ENCODE measurements at regions not wholly inside any gene's neighbourhood (a gene's known extent, or its start where the extent isn't known, plus 50 kb on each side); places are given as distances from the start of the nearest gene placed in this dataset.

- H3K4me1 ChIP-seq (ENCODE audit: control insufficient read depth, low read depth, low read length), result peaks cover 8% of the 10 kb centered on the region
Observed at GRCh38 chr13:108402850-108403249, 133.3 kb downstream of the TNFSF13B start.

GRCh38 chr13:108407495-108407894 lies 138.0 kb downstream of the TNFSF13B start:
- H3K4me3 ChIP-seq (ENCODE audit: low read length), result no peak overlapping the region
- no peaks in the 10 kb centered on the region for H3K9me3 ChIP-seq (ENCODE audit: control insufficient read depth, low read depth, low read length)
- H3K27ac ChIP-seq (ENCODE audit: low read length), result no peak overlapping the region
- H3K4me1 ChIP-seq (ENCODE audit: control insufficient read depth, low read depth, low read length), result peaks cover 8% of the 10 kb centered on the region
- no peaks in the 10 kb centered on the region for H3K27me3 ChIP-seq (ENCODE audit: control insufficient read depth, insufficient read depth, low read length)
- H3K9ac ChIP-seq (ENCODE audit: low read length), result no peak overlapping the region
- H3K36me3 ChIP-seq (ENCODE audit: control insufficient read depth, low read depth, low read length), result no peaks in the 10 kb centered on the region

More at GRCh38 chr13:108402850-108403249, 133.3 kb downstream of the TNFSF13B start:
- Histone ChIP-seq H3K27ac (ENCODE audit: low read length) (no peak overlapping the region), H3K36me3 (ENCODE audit: control insufficient read depth, low read depth, low read length) (no peaks in the 10 kb centered on the region), H3K9ac (ENCODE audit: low read length) (no peak overlapping the region), H3K4me3 (ENCODE audit: low read length) (no peak overlapping the region), H3K27me3 (ENCODE audit: control insufficient read depth, insufficient read depth, low read length) (no peaks in the 10 kb centered on the region), H3K9me3 (ENCODE audit: control insufficient read depth, low read depth, low read length) (no peaks in the 10 kb centered on the region)

DNA sequence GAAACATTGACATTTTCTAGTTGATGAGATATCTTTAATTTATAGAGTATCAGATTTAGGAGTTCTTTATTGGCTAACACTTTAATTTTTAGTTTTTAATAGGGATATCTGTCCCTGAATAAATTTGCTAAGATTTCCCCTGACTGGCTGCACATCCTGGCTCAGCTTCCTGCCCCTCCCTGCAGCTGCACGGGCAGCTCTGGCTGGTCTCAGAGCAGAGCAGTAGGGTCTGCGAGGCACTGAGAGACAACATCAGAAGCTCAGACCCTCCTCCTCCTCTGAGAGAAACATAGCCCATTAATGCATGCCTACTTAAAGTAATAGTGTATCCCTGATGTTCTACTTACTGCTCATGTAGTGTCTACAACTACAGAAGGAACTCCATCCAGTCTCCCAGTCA lies 139.2 kb downstream of the TNFSF13B start:
- no peaks in the 10 kb centered on the region for H3K4me1 ChIP-seq (ENCODE audit: control insufficient read depth, low read depth, low read length)
- no peak overlapping the region for H3K27ac ChIP-seq (ENCODE audit: low read length)
- H3K4me3 ChIP-seq (ENCODE audit: low read length), result no peak overlapping the region
- no peak overlapping the region for H3K9ac ChIP-seq (ENCODE audit: low read length)
- H3K27me3 ChIP-seq (ENCODE audit: control insufficient read depth, insufficient read depth, low read length), result no peaks in the 10 kb centered on the region
- H3K36me3 ChIP-seq (ENCODE audit: control insufficient read depth, low read depth, low read length), result no peaks in the 10 kb centered on the region
- no peaks in the 10 kb centered on the region for H3K9me3 ChIP-seq (ENCODE audit: control insufficient read depth, low read depth, low read length)

- Histone ChIP-seq H3K4me1 (ENCODE audit: control insufficient read depth, low read depth, low read length) (no peaks in the 10 kb centered on the region), H3K9me3 (ENCODE audit: control insufficient read depth, low read depth, low read length) (no peaks in the 10 kb centered on the region), H3K27ac (ENCODE audit: low read length) (no peak overlapping the region), H3K9ac (ENCODE audit: low read length) (no peak overlapping the region), H3K4me3 (ENCODE audit: low read length) (no peak overlapping the region), H3K36me3 (ENCODE audit: control insufficient read depth, low read depth, low read length) (no peaks in the 10 kb centered on the region), H3K27me3 (ENCODE audit: control insufficient read depth, insufficient read depth, low read length) (no peaks in the 10 kb centered on the region)
Observed at GRCh38 chr13:108409730-108410129, 140.2 kb downstream of the TNFSF13B start.

DNA sequence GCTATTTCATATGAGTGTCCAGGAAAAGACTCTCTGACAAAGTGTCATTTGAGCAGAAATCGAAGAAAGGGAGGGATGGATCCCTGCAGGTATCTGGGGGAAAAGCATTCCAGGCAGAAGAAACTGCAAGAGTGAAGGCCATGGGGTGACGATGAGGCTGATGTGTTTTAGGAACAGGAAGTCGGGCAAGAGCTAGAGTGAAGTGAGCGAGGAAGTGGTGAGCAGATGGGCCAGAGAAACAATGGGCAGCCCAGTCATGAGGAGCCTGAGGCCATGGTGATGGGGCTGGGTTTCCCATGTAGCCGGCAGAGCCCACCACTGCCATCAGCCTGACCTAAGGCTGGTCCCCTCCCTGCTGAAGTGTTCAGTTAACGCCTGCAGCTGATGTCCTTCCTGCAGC lies 150.2 kb downstream of the TNFSF13B start:
- H3K4me1 ChIP-seq (ENCODE audit: control insufficient read depth, low read depth, low read length), result no peaks in the 10 kb centered on the region
- H3K9me3 ChIP-seq (ENCODE audit: control insufficient read depth, low read depth, low read length), result no peaks in the 10 kb centered on the region
- H3K4me3 ChIP-seq (ENCODE audit: low read length), result no peak overlapping the region
- no peak overlapping the region for H3K27ac ChIP-seq (ENCODE audit: low read length)
- no peaks in the 10 kb centered on the region for H3K27me3 ChIP-seq (ENCODE audit: control insufficient read depth, insufficient read depth, low read length)
- H3K36me3 ChIP-seq (ENCODE audit: control insufficient read depth, low read depth, low read length), result no peaks in the 10 kb centered on the region
- H3K9ac ChIP-seq (ENCODE audit: low read length), result no peak overlapping the region

DNA sequence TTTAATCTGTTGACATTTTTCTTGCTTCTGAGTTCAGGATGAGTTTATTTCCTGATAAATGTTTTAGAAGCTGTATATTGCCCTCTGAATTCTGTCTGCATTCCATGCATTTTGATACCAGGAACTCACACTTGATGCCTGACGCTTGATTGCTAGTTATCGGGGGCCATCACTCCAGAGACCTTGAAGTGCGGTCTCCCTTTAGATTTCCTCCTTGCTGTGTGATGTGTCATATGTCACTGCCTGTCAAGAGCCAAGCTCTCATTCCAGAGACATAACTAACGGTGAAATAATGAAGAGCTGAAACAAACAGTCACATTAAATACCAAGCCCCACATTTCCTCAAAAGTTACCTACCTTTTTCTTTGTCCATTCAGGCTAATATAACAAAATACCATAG lies 155.5 kb downstream of the TNFSF13B start:
- Histone ChIP-seq H3K9me3 (ENCODE audit: control insufficient read depth, low read depth, low read length) (no peaks in the 10 kb centered on the region), H3K4me1 (ENCODE audit: control insufficient read depth, low read depth, low read length) (no peaks in the 10 kb centered on the region), H3K27me3 (ENCODE audit: control insufficient read depth, insufficient read depth, low read length) (no peaks in the 10 kb centered on the region), H3K27ac (ENCODE audit: low read length) (no peak overlapping the region), H3K36me3 (ENCODE audit: control insufficient read depth, low read depth, low read length) (no peaks in the 10 kb centered on the region), H3K4me3 (ENCODE audit: low read length) (no peak overlapping the region), H3K9ac (ENCODE audit: low read length) (no peak overlapping the region)

- no peaks in the 10 kb centered on the region for H3K9me3 ChIP-seq (ENCODE audit: control insufficient read depth, low read depth, low read length)
- H3K9ac ChIP-seq (ENCODE audit: low read length), result no peak overlapping the region
- no peak overlapping the region for H3K4me3 ChIP-seq (ENCODE audit: low read length)
- no peaks in the 10 kb centered on the region for H3K36me3 ChIP-seq (ENCODE audit: control insufficient read depth, low read depth, low read length)
- no peak overlapping the region for H3K27ac ChIP-seq (ENCODE audit: low read length)
- H3K27me3 ChIP-seq (ENCODE audit: control insufficient read depth, insufficient read depth, low read length), result no peaks in the 10 kb centered on the region
- no peaks in the 10 kb centered on the region for H3K4me1 ChIP-seq (ENCODE audit: control insufficient read depth, low read depth, low read length)
Observed at GRCh38 chr13:108426893-108427292, 157.4 kb downstream of the TNFSF13B start.

DNA sequence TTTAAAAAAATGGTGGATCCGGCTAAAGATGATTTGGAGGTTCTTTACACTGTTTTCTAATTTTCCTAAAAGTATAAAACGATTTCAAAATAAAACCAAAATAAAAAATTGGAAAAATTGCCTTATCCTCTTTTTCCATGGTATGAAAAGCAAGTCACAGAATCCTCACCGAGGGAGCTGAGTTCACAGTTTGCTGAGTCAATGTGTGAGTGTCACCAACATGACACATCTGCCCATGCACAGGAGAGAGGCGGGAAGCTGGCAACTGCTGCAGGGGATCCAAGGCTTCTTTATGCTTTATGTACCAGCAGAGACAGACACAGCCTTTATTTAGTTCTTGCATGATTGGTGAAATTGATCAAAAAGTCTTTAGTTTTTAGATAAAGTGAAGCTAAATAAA lies 157.8 kb downstream of the TNFSF13B start:
- H3K27me3 ChIP-seq (ENCODE audit: control insufficient read depth, insufficient read depth, low read length), result no peaks in the 10 kb centered on the region
- H3K4me1 ChIP-seq (ENCODE audit: control insufficient read depth, low read depth, low read length), result no peaks in the 10 kb centered on the region
- no peak overlapping the region for H3K9ac ChIP-seq (ENCODE audit: low read length)
- H3K4me3 ChIP-seq (ENCODE audit: low read length), result no peak overlapping the region
- no peaks in the 10 kb centered on the region for H3K9me3 ChIP-seq (ENCODE audit: control insufficient read depth, low read depth, low read length)
- no peaks in the 10 kb centered on the region for H3K36me3 ChIP-seq (ENCODE audit: control insufficient read depth, low read depth, low read length)
- H3K27ac ChIP-seq (ENCODE audit: low read length), result no peak overlapping the region

- Histone ChIP-seq H3K27me3 (ENCODE audit: control insufficient read depth, insufficient read depth, low read length) (no peaks in the 10 kb centered on the region), H3K9me3 (ENCODE audit: control insufficient read depth, low read depth, low read length) (no peaks in the 10 kb centered on the region), H3K4me1 (ENCODE audit: control insufficient read depth, low read depth, low read length) (no peaks in the 10 kb centered on the region), H3K27ac (ENCODE audit: low read length) (no peak overlapping the region), H3K9ac (ENCODE audit: low read length) (no peak overlapping the region), H3K36me3 (ENCODE audit: control insufficient read depth, low read depth, low read length) (no peaks in the 10 kb centered on the region), H3K4me3 (ENCODE audit: low read length) (no peak overlapping the region)
Observed at GRCh38 chr13:108428691-108429090, 159.2 kb downstream of the TNFSF13B start.

- Histone ChIP-seq H3K9ac (ENCODE audit: low read length) (no peak overlapping the region), H3K27me3 (ENCODE audit: control insufficient read depth, insufficient read depth, low read length) (no peaks in the 10 kb centered on the region), H3K36me3 (ENCODE audit: control insufficient read depth, low read depth, low read length) (no peaks in the 10 kb centered on the region), H3K4me1 (ENCODE audit: control insufficient read depth, low read depth, low read length) (no peaks in the 10 kb centered on the region), H3K27ac (ENCODE audit: low read length) (no peak overlapping the region), H3K9me3 (ENCODE audit: control insufficient read depth, low read depth, low read length) (no peaks in the 10 kb centered on the region), H3K4me3 (ENCODE audit: low read length) (no peak overlapping the region)
Observed at GRCh38 chr13:108433976-108434755, 164.6 kb downstream of the TNFSF13B start.

DNA sequence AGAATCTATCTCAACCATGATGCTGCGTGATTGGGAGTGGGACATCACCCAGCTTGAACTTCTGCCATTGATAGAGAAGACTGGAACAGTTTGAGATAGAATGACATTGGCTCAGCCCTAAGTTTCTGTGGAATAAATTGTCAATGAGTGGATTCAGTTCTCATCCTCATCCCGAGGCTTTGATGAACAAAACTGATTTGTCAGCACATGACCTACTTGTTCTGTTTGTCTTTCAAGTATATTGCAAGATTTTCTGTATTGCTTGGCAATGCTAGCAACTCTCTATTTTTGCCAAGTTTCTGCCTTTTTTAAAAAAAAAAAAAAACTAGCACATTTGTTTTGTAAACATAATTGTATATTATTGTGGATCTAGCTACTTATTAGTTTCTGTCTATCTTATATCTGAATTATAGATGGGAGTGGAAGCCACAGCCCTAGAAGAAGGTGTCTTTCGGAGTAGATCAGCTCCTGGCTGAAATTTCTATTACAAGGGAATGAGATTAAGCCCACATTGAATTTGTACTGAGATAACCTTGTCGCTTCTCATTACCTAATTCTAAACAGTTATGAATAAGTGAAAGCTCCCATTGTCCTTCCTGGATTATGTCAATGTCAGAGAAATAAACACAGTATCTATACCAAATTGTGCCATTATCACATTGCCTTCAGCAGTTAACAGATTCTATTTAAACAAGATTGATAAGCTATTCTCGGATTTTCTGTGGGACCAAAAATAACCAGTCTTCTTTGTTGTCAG lies 166.1 kb downstream of the TNFSF13B start:
- H3K4me3 ChIP-seq (ENCODE audit: low read length), result no peak overlapping the region
- no peaks in the 10 kb centered on the region for H3K36me3 ChIP-seq (ENCODE audit: control insufficient read depth, low read depth, low read length)
- H3K27me3 ChIP-seq (ENCODE audit: control insufficient read depth, insufficient read depth, low read length), result no peaks in the 10 kb centered on the region
- H3K9ac ChIP-seq (ENCODE audit: low read length), result no peak overlapping the region
- H3K9me3 ChIP-seq (ENCODE audit: control insufficient read depth, low read depth, low read length), result no peaks in the 10 kb centered on the region
- no peaks in the 10 kb centered on the region for H3K4me1 ChIP-seq (ENCODE audit: control insufficient read depth, low read depth, low read length)
- no peak overlapping the region for H3K27ac ChIP-seq (ENCODE audit: low read length)

- no peaks in the 10 kb centered on the region for H3K27me3 ChIP-seq (ENCODE audit: control insufficient read depth, insufficient read depth, low read length)
- no peak overlapping the region for H3K27ac ChIP-seq (ENCODE audit: low read length)
- H3K9ac ChIP-seq (ENCODE audit: low read length), result no peak overlapping the region
- H3K36me3 ChIP-seq (ENCODE audit: control insufficient read depth, low read depth, low read length), result no peaks in the 10 kb centered on the region
- no peak overlapping the region for H3K4me3 ChIP-seq (ENCODE audit: low read length)
- H3K9me3 ChIP-seq (ENCODE audit: control insufficient read depth, low read depth, low read length), result no peaks in the 10 kb centered on the region
- no peaks in the 10 kb centered on the region for H3K4me1 ChIP-seq (ENCODE audit: control insufficient read depth, low read depth, low read length)
Observed at GRCh38 chr13:108437496-108437895, 168.0 kb downstream of the TNFSF13B start.
